KOPT-K1 (cell line): ENCODE measurements at regions not wholly inside any gene's neighbourhood (a gene's known extent, or its start where the extent isn't known, plus 50 kb on each side); places are given as distances from the start of the nearest gene placed in this dataset.
"Not testable (repeated sequence)": the region's sequence is repeated elsewhere in the genome, so short reads cannot be mapped to it uniquely, and the experiment has no call there.

Source experiments
- H3K27ac ChIP-seq: fragments of 200-600 bp; sonication (generic); 2 replicates; pipeline ENCODE4 v1.5.1; 2016; ENCODE audit warnings: antibody characterized with exemption, mild to moderate bottlenecking, low read depth, low read length; ENCODE audit not compliant: poor library complexity, severe bottlenecking
- H3K36me3 ChIP-seq: fragments of 200-600 bp; sonication (generic); 2 replicates; pipeline ENCODE4 v1.5.1; 2017; ENCODE audit warnings: antibody characterized with exemption, mild to moderate bottlenecking, low read length, moderate library complexity; ENCODE audit not compliant: insufficient read depth
- H3K9me3 ChIP-seq: fragments of 200-600 bp; sonication (generic); 2 replicates; pipeline ENCODE4 v1.5.1; 2017; ENCODE audit warnings: antibody characterized with exemption, low read length, mild to moderate bottlenecking; ENCODE audit not compliant: insufficient read depth, poor library complexity, severe bottlenecking

GRCh38 chr9:106772523-106773290 is 90.3 kb upstream of the ZNF462 start:
- no peak overlapping the region for H3K27ac ChIP-seq
- H3K36me3 ChIP-seq: no peaks in the 10 kb centered on the region
- H3K9me3 ChIP-seq: no peaks in the 10 kb centered on the region

GRCh38 chr9:106773750-106774149 is 89.2 kb upstream of the ZNF462 start:
- no peaks in the 10 kb centered on the region for H3K9me3 ChIP-seq
- H3K27ac ChIP-seq: no peak overlapping the region
- H3K36me3 ChIP-seq: no peaks in the 10 kb centered on the region

GRCh38 chr9:106775960-106776359 is 87.0 kb upstream of the ZNF462 start:
- H3K27ac ChIP-seq: no peak overlapping the region

GRCh38 chr9:106779796-106780195 is 83.2 kb upstream of the ZNF462 start:
- Histone ChIP-seq H3K9me3 (no peaks in the 10 kb centered on the region), H3K27ac (no peak overlapping the region), H3K36me3 (no peaks in the 10 kb centered on the region)

More at GRCh38 chr9:106775960-106776359, 87.0 kb upstream of the ZNF462 start:
- no peaks in the 10 kb centered on the region for H3K9me3 ChIP-seq
- no peaks in the 10 kb centered on the region for H3K36me3 ChIP-seq

GRCh38 chr9:106783121-106783520 is 79.8 kb upstream of the ZNF462 start:
- Histone ChIP-seq H3K27ac (no peak overlapping the region), H3K36me3 (no peaks in the 10 kb centered on the region), H3K9me3 (no peaks in the 10 kb centered on the region)

GRCh38 chr9:106784076-106784475 is 78.9 kb upstream of the ZNF462 start:
- Histone ChIP-seq H3K36me3 (no peaks in the 10 kb centered on the region), H3K9me3 (no peaks in the 10 kb centered on the region), H3K27ac (no peak overlapping the region)

GRCh38 chr9:106785200-106785599 is 77.8 kb upstream of the ZNF462 start:
- Histone ChIP-seq H3K27ac (no peak overlapping the region), H3K9me3 (no peaks in the 10 kb centered on the region), H3K36me3 (no peaks in the 10 kb centered on the region)

GRCh38 chr9:106788021-106788420 is 74.9 kb upstream of the ZNF462 start:
- not testable (repeated sequence) for H3K9me3 ChIP-seq, H3K27ac ChIP-seq, H3K36me3 ChIP-seq

GRCh38 chr9:106795031-106795430 is 67.9 kb upstream of the ZNF462 start:
- Histone ChIP-seq H3K36me3 (no peaks in the 10 kb centered on the region), H3K9me3 (no peaks in the 10 kb centered on the region), H3K27ac (no peak overlapping the region)

GRCh38 chr9:106796771-106797170 is 66.2 kb upstream of the ZNF462 start:
- no peaks in the 10 kb centered on the region for H3K9me3 ChIP-seq
- no peaks in the 10 kb centered on the region for H3K36me3 ChIP-seq
- H3K27ac ChIP-seq: no peak overlapping the region

- no peaks in the 10 kb centered on the region for H3K36me3 ChIP-seq
- no peaks in the 10 kb centered on the region for H3K9me3 ChIP-seq
- no peak overlapping the region for H3K27ac ChIP-seq
Measured at GRCh38 chr9:106797299-106797698, 65.7 kb upstream of the ZNF462 start.

GRCh38 chr9:106798016-106798799 is 64.8 kb upstream of the ZNF462 start:
- Histone ChIP-seq H3K36me3 (no peaks in the 10 kb centered on the region), H3K9me3 (no peaks in the 10 kb centered on the region), H3K27ac (no peak overlapping the region)

- no peaks in the 10 kb centered on the region for H3K9me3 ChIP-seq
Measured at GRCh38 chr9:106799152-106799551, 63.8 kb upstream of the ZNF462 start.

GRCh38 chr9:106800701-106801270 is 62.2 kb upstream of the ZNF462 start:
- Histone ChIP-seq H3K27ac (no peak overlapping the region), H3K36me3 (no peaks in the 10 kb centered on the region), H3K9me3 (no peaks in the 10 kb centered on the region)

More at GRCh38 chr9:106799152-106799551, 63.8 kb upstream of the ZNF462 start:
- Histone ChIP-seq H3K27ac (no peak overlapping the region), H3K36me3 (no peaks in the 10 kb centered on the region)

- H3K9me3 ChIP-seq: no peaks in the 10 kb centered on the region
- no peak overlapping the region for H3K27ac ChIP-seq
- H3K36me3 ChIP-seq: no peaks in the 10 kb centered on the region
Measured at GRCh38 chr9:106801816-106802215, 61.1 kb upstream of the ZNF462 start.
